ENCODE measurements at regions not wholly inside any gene's neighbourhood (a gene's known extent, or its start where the extent isn't known, plus 50 kb on each side); places are given as distances from the start of the nearest gene placed in this dataset.

- intact Hi-C loops (cut with micrococcal nuclease), result no loop called here
- POLR2A ChIA-PET, result interaction anchor here (0.6 kb wide), 1 partner anchor 333 kb away, joined by 3 read pairs; no protein-coding TSS in a partner anchor
- H3K36me3 Mint-ChIP-seq (ENCODE audit: insufficient read depth, unreplicated experiment), result no peaks in the 10 kb centered on the region
- BruUV-seq (replicated peaks), result no TSS peak
- no peak overlapping the region for H3K4me3 Mint-ChIP-seq (ENCODE audit: unreplicated experiment)
- no peaks in the 10 kb centered on the region for H3K27me3 Mint-ChIP-seq (ENCODE audit: insufficient read depth, unreplicated experiment)
- peaks cover 18% of the 10 kb centered on the region for H3K9me3 Mint-ChIP-seq (ENCODE audit: unreplicated experiment)
- CTCF ChIA-PET, result interaction anchor here (0.6 to 1.0 kb wide), 2 partner anchors 675 to 687 kb away, joined by 3 to 4 read pairs; no protein-coding TSS in a partner anchor
- H3K4me1 Mint-ChIP-seq (ENCODE audit: insufficient read depth, unreplicated experiment), result peaks cover 9% of the 10 kb centered on the region
- DNase-seq (ENCODE audit: unreplicated experiment), result no peak
- H3K27ac Mint-ChIP-seq (ENCODE audit: low read depth, unreplicated experiment), result no peak overlapping the region
- TF ChIP-seq CTCF (IDR thresholded peaks at IDR 0.05; ENCODE audit: unreplicated experiment), result no peak
Observed at GRCh38 chr12:105461271-105461943, 130.9 kb downstream of the C12orf75 start.

GRCh38 chr12:105461944-105462762 is 131.7 kb downstream of the C12orf75 start:
- POLR2A ChIA-PET, result interaction anchor here (0.6 to 0.9 kb wide), 3 partner anchors 31 to 681 kb away, joined by 4 read pairs; no protein-coding TSS in a partner anchor

GRCh38 chr12:105462831-105463230 is 132.3 kb downstream of the C12orf75 start:
- no peaks in the 10 kb centered on the region for H3K27me3 Mint-ChIP-seq (ENCODE audit: insufficient read depth, unreplicated experiment)

More at GRCh38 chr12:105461944-105462762, 131.7 kb downstream of the C12orf75 start:
- DNase-seq (ENCODE audit: unreplicated experiment), result no peak
- BruUV-seq (replicated peaks), result no TSS peak
- Mint-ChIP-seq H3K4me1 (ENCODE audit: insufficient read depth, unreplicated experiment) (peaks cover 9% of the 10 kb centered on the region), H3K4me3 (ENCODE audit: unreplicated experiment) (no peak overlapping the region), H3K36me3 (ENCODE audit: insufficient read depth, unreplicated experiment) (no peaks in the 10 kb centered on the region), H3K9me3 (ENCODE audit: unreplicated experiment) (peaks cover 18% of the 10 kb centered on the region), H3K27me3 (ENCODE audit: insufficient read depth, unreplicated experiment) (no peaks in the 10 kb centered on the region), H3K27ac (ENCODE audit: low read depth, unreplicated experiment) (peak overlapping the region; percentile 61)
- CTCF ChIA-PET, result interaction anchor here (0.6 to 1.0 kb wide), 3 partner anchors 651 to 687 kb away, joined by 3 to 5 read pairs (median 4); no protein-coding TSS in a partner anchor
- intact Hi-C loops (cut with micrococcal nuclease), result no loop called here
- TF ChIP-seq CTCF (IDR thresholded peaks at IDR 0.05; ENCODE audit: unreplicated experiment), result no peak

More at GRCh38 chr12:105462831-105463230, 132.3 kb downstream of the C12orf75 start:
- ChIA-PET CTCF (interaction anchor here (0.6 to 1.1 kb wide), 2 partner anchors 10 to 651 kb away, joined by 3 to 5 read pairs; no protein-coding TSS in a partner anchor), POLR2A (interaction anchor here (0.6 to 1.0 kb wide), 4 partner anchors 31 to 681 kb away, joined by 3 to 4 read pairs (median 4); no protein-coding TSS in a partner anchor)
- no TSS peak for BruUV-seq (replicated peaks)
- Mint-ChIP-seq H3K4me3 (ENCODE audit: unreplicated experiment) (no peak overlapping the region), H3K9me3 (ENCODE audit: unreplicated experiment) (peaks cover 18% of the 10 kb centered on the region), H3K36me3 (ENCODE audit: insufficient read depth, unreplicated experiment) (no peaks in the 10 kb centered on the region), H3K4me1 (ENCODE audit: insufficient read depth, unreplicated experiment) (peaks cover 9% of the 10 kb centered on the region), H3K27ac (ENCODE audit: low read depth, unreplicated experiment) (peak overlapping the region; percentile 61)
- intact Hi-C loops (cut with micrococcal nuclease), result no loop called here
- DNase-seq (ENCODE audit: unreplicated experiment), result peak; percentile 68
- no peak for TF ChIP-seq CTCF (IDR thresholded peaks at IDR 0.05; ENCODE audit: unreplicated experiment)

Data from MCF 10A (cell line).